Midbrain (tissue), 1 donor: ENCODE measurements at regions not wholly inside any gene's neighbourhood (a gene's known extent, or its start where the extent isn't known, plus 50 kb on each side); places are given as distances from the start of the nearest gene placed in this dataset.

Experiments used
- DNase-seq: peaks from one replicate; lab custom pipeline; 2025; lab: John Stamatoyannopoulos, UW

- DNase-seq: no peak
Observed at GRCh38 chr16:35386619-35387018, 1927.2 kb downstream of the TP53TG3F start.

- peak; percentile 36 for DNase-seq
Observed at GRCh38 chr16:35391328-35391727, 1931.9 kb downstream of the TP53TG3F start.

GRCh38 chr16:35398180-35398579, 1938.8 kb downstream of the TP53TG3F start:
- no peak for DNase-seq

GRCh38 chr16:35399133-35399532, 1939.7 kb downstream of the TP53TG3F start:
- DNase-seq: no peak

GRCh38 chr16:35404273-35404672, 1944.9 kb downstream of the TP53TG3F start:
- no peak for DNase-seq

- DNase-seq: no peak
Observed at GRCh38 chr16:35405526-35405925, 1946.1 kb downstream of the TP53TG3F start.

GRCh38 chr16:35409503-35409902, 1950.1 kb downstream of the TP53TG3F start:
- DNase-seq: no peak

GRCh38 chr16:35410438-35410837, 1951.0 kb downstream of the TP53TG3F start:
- no peak for DNase-seq

GRCh38 chr16:35411156-35411555, 1951.7 kb downstream of the TP53TG3F start:
- no peak for DNase-seq

GRCh38 chr16:35414139-35414538, 1954.7 kb downstream of the TP53TG3F start:
- DNase-seq: no peak

- no peak for DNase-seq
Observed at GRCh38 chr16:35414563-35414962, 1955.2 kb downstream of the TP53TG3F start.

GRCh38 chr16:35425270-35425669, 1965.9 kb downstream of the TP53TG3F start:
- no peak for DNase-seq

GRCh38 chr16:35431829-35432663, 1972.6 kb downstream of the TP53TG3F start:
- DNase-seq: peak; percentile 0

GRCh38 chr16:35440875-35441274, 1981.5 kb downstream of the TP53TG3F start:
- DNase-seq: no peak

- DNase-seq: no peak
Observed at GRCh38 chr16:35447010-35447558, 1987.7 kb downstream of the TP53TG3F start.

- no peak for DNase-seq
Observed at GRCh38 chr16:35449663-35450062, 1990.3 kb downstream of the TP53TG3F start.

GRCh38 chr16:35450648-35451047, 1991.2 kb downstream of the TP53TG3F start:
- DNase-seq: no peak

GRCh38 chr16:35452471-35452870, 1993.1 kb downstream of the TP53TG3F start:
- no peak for DNase-seq

- no peak for DNase-seq
Observed at GRCh38 chr16:35463358-35463757, 2003.9 kb downstream of the TP53TG3F start.

GRCh38 chr16:35480361-35480760, 2020.9 kb downstream of the TP53TG3F start:
- DNase-seq: no peak

- DNase-seq: no peak
Observed at GRCh38 chr16:35480988-35481387, 2021.6 kb downstream of the TP53TG3F start.

GRCh38 chr16:35485915-35486314, 2026.5 kb downstream of the TP53TG3F start:
- no peak for DNase-seq

- no peak for DNase-seq
Observed at GRCh38 chr16:35492225-35492624, 2032.8 kb downstream of the TP53TG3F start.

- no peak for DNase-seq
Observed at GRCh38 chr16:35497399-35497798, 2038.0 kb downstream of the TP53TG3F start.
